Stimulated activated CD4-positive, alpha-beta T cell treated with anti-CD3 and anti-CD28 coated beads, Interleukin-12 subunit alpha, Interleukin-12 subunit beta, amount 100 ng/mL, for 48 hours (primary cell): ENCODE measurements at regions not wholly inside any gene's neighbourhood (a gene's known extent, or its start where the extent isn't known, plus 50 kb on each side); places are given as distances from the start of the nearest gene placed in this dataset.

ENCODE experiments used
- DNase-seq, 3 donors: peaks; one replicate each; pipeline ENCODE4 v3.0.0-alpha.2; 2020; ENCODE audit warnings: low read depth in 2 of 3, low spot score in 1 of 3

GRCh38 chrX:6701085-6701484 is 166.2 kb upstream of the VCX3A start:
- no peak for DNase-seq

- DNase-seq: no peak
Observed at GRCh38 chrX:6695717-6696116, 160.8 kb upstream of the VCX3A start.

- DNase-seq: no peak
Observed at GRCh38 chrX:6694977-6695376, 160.1 kb upstream of the VCX3A start.

- DNase-seq: no peak
Observed at GRCh38 chrX:6694221-6694620, 159.3 kb upstream of the VCX3A start.

- no peak for DNase-seq
Observed at GRCh38 chrX:6693051-6693450, 158.1 kb upstream of the VCX3A start.

GRCh38 chrX:6685489-6685888 is 150.6 kb upstream of the VCX3A start:
- no peak for DNase-seq

GRCh38 chrX:6683353-6683752 is 148.4 kb upstream of the VCX3A start:
- DNase-seq: no peak

- no peak for DNase-seq
Observed at GRCh38 chrX:6681521-6682145, 146.7 kb upstream of the VCX3A start.

GRCh38 chrX:6679988-6680387 is 145.1 kb upstream of the VCX3A start:
- DNase-seq: no peak

GRCh38 chrX:6679550-6679949 is 144.6 kb upstream of the VCX3A start:
- DNase-seq: no peak

GRCh38 chrX:6678313-6678712 is 143.4 kb upstream of the VCX3A start:
- no peak for DNase-seq

GRCh38 chrX:6674734-6675133 is 139.8 kb upstream of the VCX3A start:
- DNase-seq: no peak

GRCh38 chrX:6667048-6667768 is 132.3 kb upstream of the VCX3A start:
- no peak for DNase-seq

- DNase-seq: no peak
Observed at GRCh38 chrX:6666624-6667023, 131.7 kb upstream of the VCX3A start.

- no peak for DNase-seq
Observed at GRCh38 chrX:6661736-6662135, 126.8 kb upstream of the VCX3A start.

GRCh38 chrX:6660567-6661264 is 125.8 kb upstream of the VCX3A start:
- no peak for DNase-seq

- DNase-seq: no peak
Observed at GRCh38 chrX:6645216-6645615, 110.3 kb upstream of the VCX3A start.

- peak in 1 of 3 donors; percentile 20 for DNase-seq
Observed at GRCh38 chrX:6644411-6644810, 109.5 kb upstream of the VCX3A start.

GRCh38 chrX:6640727-6641126 is 105.8 kb upstream of the VCX3A start:
- no peak for DNase-seq

GRCh38 chrX:6614506-6614905 is 79.6 kb upstream of the VCX3A start:
- DNase-seq: no peak

GRCh38 chrX:6599230-6599860 is 64.4 kb upstream of the VCX3A start:
- no peak for DNase-seq
